Astrocyte (in vitro differentiated cells and primary cell): ENCODE measurements at regions not wholly inside any gene's neighbourhood (a gene's known extent, or its start where the extent isn't known, plus 50 kb on each side); places are given as distances from the start of the nearest gene placed in this dataset.

Source experiments
- EZH2 ChIP-seq: IDR thresholded peaks from 2 replicates; pipeline ENCODE4 v1.6.1; 2012; ENCODE audit warnings: mild to moderate bottlenecking, low read length, inconsistent platforms; ENCODE audit not compliant: insufficient read depth
- TF ChIP-seq, protein P1 (sequence below): IDR thresholded peaks from 2 replicates; pipeline ENCODE4 v1.5.1; 2011; ENCODE audit warnings: low read depth, mild to moderate bottlenecking, inconsistent platforms, low read length, moderate library complexity; ENCODE audit not compliant: insufficient read depth

DNA sequence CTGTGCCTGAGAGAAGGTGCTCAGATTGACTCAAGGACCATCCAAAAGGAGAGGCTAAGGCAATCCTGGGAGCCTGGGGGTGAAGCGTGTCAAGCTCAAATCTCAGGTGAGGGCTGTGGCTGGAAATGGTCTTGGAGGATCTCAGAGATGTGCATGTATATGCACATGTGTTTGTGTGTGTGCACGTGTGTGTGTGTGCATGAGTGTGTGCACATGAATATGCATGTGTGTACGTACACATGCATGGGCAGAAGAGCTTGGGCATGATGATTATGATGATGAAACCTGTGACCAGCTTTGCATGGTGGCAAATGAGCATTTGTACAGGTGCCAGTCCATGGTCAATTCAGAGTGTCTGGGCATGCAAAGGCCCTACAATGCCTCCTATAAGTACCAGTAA, 326.6 kb downstream of the CXCL12 start:
- no peak for TF ChIP-seq EZH2
- TF ChIP-seq, protein P1, sequence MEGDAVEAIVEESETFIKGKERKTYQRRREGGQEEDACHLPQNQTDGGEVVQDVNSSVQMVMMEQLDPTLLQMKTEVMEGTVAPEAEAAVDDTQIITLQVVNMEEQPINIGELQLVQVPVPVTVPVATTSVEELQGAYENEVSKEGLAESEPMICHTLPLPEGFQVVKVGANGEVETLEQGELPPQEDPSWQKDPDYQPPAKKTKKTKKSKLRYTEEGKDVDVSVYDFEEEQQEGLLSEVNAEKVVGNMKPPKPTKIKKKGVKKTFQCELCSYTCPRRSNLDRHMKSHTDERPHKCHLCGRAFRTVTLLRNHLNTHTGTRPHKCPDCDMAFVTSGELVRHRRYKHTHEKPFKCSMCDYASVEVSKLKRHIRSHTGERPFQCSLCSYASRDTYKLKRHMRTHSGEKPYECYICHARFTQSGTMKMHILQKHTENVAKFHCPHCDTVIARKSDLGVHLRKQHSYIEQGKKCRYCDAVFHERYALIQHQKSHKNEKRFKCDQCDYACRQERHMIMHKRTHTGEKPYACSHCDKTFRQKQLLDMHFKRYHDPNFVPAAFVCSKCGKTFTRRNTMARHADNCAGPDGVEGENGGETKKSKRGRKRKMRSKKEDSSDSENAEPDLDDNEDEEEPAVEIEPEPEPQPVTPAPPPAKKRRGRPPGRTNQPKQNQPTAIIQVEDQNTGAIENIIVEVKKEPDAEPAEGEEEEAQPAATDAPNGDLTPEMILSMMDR, result no peak
